Non-pigmented ciliary epithelial cell (primary cell): ENCODE measurements at regions not wholly inside any gene's neighbourhood (a gene's known extent, or its start where the extent isn't known, plus 50 kb on each side); places are given as distances from the start of the nearest gene placed in this dataset.
"Not testable (repeated sequence)": the region's sequence is repeated elsewhere in the genome, so short reads cannot be mapped to it uniquely, and the experiment has no call there.

Source experiments
- DNase-seq: peaks from one replicate; pipeline ENCODE4 v3.0.0-alpha.2; 2010; ENCODE audit warnings: low read depth

GRCh38 chr18:34942276-34942675 is 98.9 kb upstream of the MAPRE2 start:
- DNase-seq, result no peak

- no peak for DNase-seq
These were observed 98.2 kb upstream of the MAPRE2 start for GRCh38 chr18:34942975-34943374.

- DNase-seq, result no peak
These were observed 97.6 kb upstream of the MAPRE2 start for GRCh38 chr18:34943587-34943986.

GRCh38 chr18:34947711-34948125 is 93.5 kb upstream of the MAPRE2 start:
- peak; percentile 43 for DNase-seq

GRCh38 chr18:34951625-34952379 is 89.4 kb upstream of the MAPRE2 start:
- no peak for DNase-seq

GRCh38 chr18:34953212-34953611 is 88.0 kb upstream of the MAPRE2 start:
- no peak for DNase-seq

- not testable (repeated sequence) for DNase-seq
These were observed 85.7 kb upstream of the MAPRE2 start for GRCh38 chr18:34955494-34955893.

GRCh38 chr18:34956663-34957062 is 84.5 kb upstream of the MAPRE2 start:
- DNase-seq, result no peak

GRCh38 chr18:34957119-34957863 is 83.9 kb upstream of the MAPRE2 start:
- DNase-seq, result no peak

- DNase-seq, result no peak
These were observed 83.4 kb upstream of the MAPRE2 start for GRCh38 chr18:34957864-34958259.

- DNase-seq, result no peak
These were observed 81.9 kb upstream of the MAPRE2 start for GRCh38 chr18:34959211-34959829.

GRCh38 chr18:34959989-34960388 is 81.2 kb upstream of the MAPRE2 start:
- DNase-seq, result no peak

GRCh38 chr18:34965108-34965507 is 76.1 kb upstream of the MAPRE2 start:
- no peak for DNase-seq

GRCh38 chr18:34965566-34965965 is 75.6 kb upstream of the MAPRE2 start:
- DNase-seq, result no peak

GRCh38 chr18:34970106-34970505 is 71.1 kb upstream of the MAPRE2 start:
- DNase-seq, result no peak

- DNase-seq, result no peak
These were observed 69.9 kb upstream of the MAPRE2 start for GRCh38 chr18:34971313-34971712.

- DNase-seq, result no peak
These were observed 68.3 kb upstream of the MAPRE2 start for GRCh38 chr18:34972765-34973414.

- no peak for DNase-seq
These were observed 65.1 kb upstream of the MAPRE2 start for GRCh38 chr18:34976123-34976522.

GRCh38 chr18:34976534-34976898 is 64.7 kb upstream of the MAPRE2 start:
- DNase-seq, result no peak

GRCh38 chr18:34976899-34977837 is 64.0 kb upstream of the MAPRE2 start:
- DNase-seq, result no peak

- DNase-seq, result no peak
These were observed 63.2 kb upstream of the MAPRE2 start for GRCh38 chr18:34977838-34978532.
